ENCODE measurements at regions not wholly inside any gene's neighbourhood (a gene's known extent, or its start where the extent isn't known, plus 50 kb on each side); places are given as distances from the start of the nearest gene placed in this dataset.

DNA sequence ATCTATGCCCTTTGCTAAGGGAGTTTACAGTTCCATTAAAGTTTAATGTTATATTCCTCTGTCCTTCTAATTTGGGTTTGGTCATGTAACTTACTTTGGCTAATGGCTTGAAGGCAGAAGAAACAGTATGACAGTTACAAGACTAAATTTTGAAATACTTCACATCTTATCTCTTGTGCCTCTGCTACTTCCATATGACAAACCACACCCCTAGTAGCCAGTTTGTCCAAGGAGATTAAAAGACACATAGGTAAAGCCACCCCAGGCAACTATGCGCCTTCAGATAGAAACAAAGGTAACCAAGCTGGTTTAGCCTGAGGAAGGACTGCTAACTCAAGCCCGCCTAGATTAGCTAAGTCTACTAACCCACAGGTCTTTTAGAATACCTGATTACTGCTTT, 273.4 kb upstream of the MIR17HG start:
- ATAC-seq (no peak), DNase-seq (ENCODE audit: low read depth, low spot score) (no peak)
- no peak overlapping the region for H3K9ac ChIP-seq (ENCODE audit: low read length)
- TF ChIP-seq JUND (IDR thresholded peaks at IDR 0.05) (no peak), ZFX (IDR thresholded peaks at IDR 0.05) (no peak), SRF (IDR thresholded peaks at IDR 0.05; ENCODE audit: low read depth) (no peak), ZBTB33 (IDR thresholded peaks at IDR 0.05; ENCODE audit: extremely low read depth, insufficient replicate concordance, low read length) (no peak), EZH2 (IDR thresholded peaks at IDR 0.05) (no peak), YY1 (IDR thresholded peaks at IDR 0.05; ENCODE audit: extremely low read depth, insufficient replicate concordance, low read depth, low read length) (no peak), ELF1 (IDR thresholded peaks at IDR 0.05; ENCODE audit: borderline replicate concordance, low read depth) (no peak), ATF3 (IDR thresholded peaks at IDR 0.05) (no peak)
- TF ChIP-seq, protein P1, sequence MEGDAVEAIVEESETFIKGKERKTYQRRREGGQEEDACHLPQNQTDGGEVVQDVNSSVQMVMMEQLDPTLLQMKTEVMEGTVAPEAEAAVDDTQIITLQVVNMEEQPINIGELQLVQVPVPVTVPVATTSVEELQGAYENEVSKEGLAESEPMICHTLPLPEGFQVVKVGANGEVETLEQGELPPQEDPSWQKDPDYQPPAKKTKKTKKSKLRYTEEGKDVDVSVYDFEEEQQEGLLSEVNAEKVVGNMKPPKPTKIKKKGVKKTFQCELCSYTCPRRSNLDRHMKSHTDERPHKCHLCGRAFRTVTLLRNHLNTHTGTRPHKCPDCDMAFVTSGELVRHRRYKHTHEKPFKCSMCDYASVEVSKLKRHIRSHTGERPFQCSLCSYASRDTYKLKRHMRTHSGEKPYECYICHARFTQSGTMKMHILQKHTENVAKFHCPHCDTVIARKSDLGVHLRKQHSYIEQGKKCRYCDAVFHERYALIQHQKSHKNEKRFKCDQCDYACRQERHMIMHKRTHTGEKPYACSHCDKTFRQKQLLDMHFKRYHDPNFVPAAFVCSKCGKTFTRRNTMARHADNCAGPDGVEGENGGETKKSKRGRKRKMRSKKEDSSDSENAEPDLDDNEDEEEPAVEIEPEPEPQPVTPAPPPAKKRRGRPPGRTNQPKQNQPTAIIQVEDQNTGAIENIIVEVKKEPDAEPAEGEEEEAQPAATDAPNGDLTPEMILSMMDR (IDR thresholded peaks at IDR 0.05 in 2 of 3, conservative IDR thresholded peaks at IDR 0.05 in 1 of 3; ENCODE audit: borderline replicate concordance in 1 of 3, insufficient read depth in 1 of 3, low read depth in 2 of 3, low read length in 2 of 3): no peak
- ChIA-PET CTCF (no interaction called here), RAD21 (ENCODE audit: low non-redundant PET in 1 of 2, low total read pairs in 2 of 2, uncharacterized antibody in 2 of 2, unreplicated experiment in 2 of 2) (no interaction called here), POLR2A (no interaction called here)
- H3K36me3 ChIP-seq (ENCODE audit: control insufficient read depth in 1 of 2, insufficient read depth in 2 of 2, low read length in 2 of 2): no peaks in the 10 kb centered on the region
- no peaks in the 10 kb centered on the region; the same call in 1 of the 2 replicates for H4K20me1 ChIP-seq (ENCODE audit: insufficient read depth)
- H3K4me2 ChIP-seq (ENCODE audit: low read length): no peak overlapping the region
- H2AFZ ChIP-seq (ENCODE audit: low read depth, low read length, poor library complexity, severe bottlenecking): no peak overlapping the region
- no peaks in the 10 kb centered on the region for H3K9me2 ChIP-seq (ENCODE audit: insufficient read depth)
- H3K9me3 ChIP-seq (ENCODE audit: control insufficient read depth in 1 of 2, insufficient read depth in 1 of 2, low read depth in 1 of 2, low read length in 2 of 2): no peaks in the 10 kb centered on the region
- no peaks in the 10 kb centered on the region for H3K27me3 ChIP-seq (ENCODE audit: insufficient read depth, low read length)
- intact Hi-C loops (cut with micrococcal nuclease): no loop called here
- H3K4me1 ChIP-seq (ENCODE audit: control insufficient read depth in 1 of 2, insufficient read depth in 2 of 2, low read length in 2 of 2): no peaks in the 10 kb centered on the region
- no TSS peak for BruUV-seq (replicated peaks)
- H3K79me2 ChIP-seq (ENCODE audit: insufficient read depth, low read length): no peaks in the 10 kb centered on the region
- H3K27ac ChIP-seq (ENCODE audit: low read depth, low read length): no peak overlapping the region
- H3K4me3 ChIP-seq (replicated peaks in 1 of 2; ENCODE audit: low read depth in 1 of 2, low read length in 2 of 2): no peak overlapping the region

Measured in HCT116 (cell line).